Breast epithelium (tissue), 4 donors: ENCODE measurements at regions not wholly inside any gene's neighbourhood (a gene's known extent, or its start where the extent isn't known, plus 50 kb on each side); places are given as distances from the start of the nearest gene placed in this dataset.

Source experiments
- DNase-seq, 2 donors: peaks; one replicate each; pipeline ENCODE4 v3.0.0-alpha.2; 2019; ENCODE audit warnings: low spot score in 2 of 2
- H3K27ac ChIP-seq, 2 donors: fragments of 200-600 bp; sonication (generic) in 1 of 2; one replicate each; pipeline ENCODE4 v1.5.1; 2016 to 2019; ENCODE audit warnings: mild to moderate bottlenecking in 1 of 2
- H3K27me3 ChIP-seq, 2 donors: fragments of 200-600 bp; sonication (generic) in 1 of 2; one replicate each; pipeline versions ENCODE4 v1.5.1 to v1.6.0; 2017 to 2019; ENCODE audit warnings: control low read depth in 1 of 2, mild to moderate bottlenecking in 1 of 2
- H3K36me3 ChIP-seq: fragments of 200-600 bp; one replicate; pipeline ENCODE4 v1.5.1; 2019
- H3K4me1 ChIP-seq, 2 donors: fragments of 200-600 bp; sonication (generic); one replicate each; pipeline ENCODE4 v1.5.1; 2016 to 2019; ENCODE audit warnings: control low read depth in 1 of 2
- H3K4me3 ChIP-seq, 3 donors: fragments of 200-600 bp; sonication (generic); 1 replicate in 2 of 3; 2 replicates in 1 of 3; pipeline ENCODE4 v1.5.1; 2016 to 2019; ENCODE audit warnings: mild to moderate bottlenecking in 3 of 3, moderate library complexity in 2 of 3
- H3K9me3 ChIP-seq, 2 donors: fragments of 200-600 bp; sonication (generic) in 1 of 2; one replicate each; pipeline ENCODE4 v1.5.1; 2016 to 2019; ENCODE audit warnings: control low read depth in 1 of 2
- POLR2A ChIP-seq: fragments of 450-650 bp; IDR thresholded peaks from one replicate; pipeline ENCODE4 v1.6.1; 2016; ENCODE audit warnings: antibody characterized with exemption, mild to moderate bottlenecking, moderate library complexity
- POLR2AphosphoS5 ChIP-seq, 3 donors: sonication (generic); formaldehyde crosslinking; IDR thresholded peaks; one replicate each; pipeline ENCODE4 v1.6.1; 2017; ENCODE audit warnings: antibody characterized with exemption in 3 of 3
- intact Hi-C: fragments of 100-400 bp; cut with DNase I; formaldehyde crosslinking; loops from one replicate; pipeline ENCODE4 v1.15.1; 2023; ENCODE audit warnings: low total_unique reads
- TF ChIP-seq, protein P1 (sequence below), 3 donors: fragments of 450-650 bp; IDR thresholded peaks; one replicate each; pipeline ENCODE4 v1.5.1; 2016 to 2017; ENCODE audit warnings: antibody characterized with exemption in 3 of 3, mild to moderate bottlenecking in 3 of 3, moderate library complexity in 3 of 3

DNA sequence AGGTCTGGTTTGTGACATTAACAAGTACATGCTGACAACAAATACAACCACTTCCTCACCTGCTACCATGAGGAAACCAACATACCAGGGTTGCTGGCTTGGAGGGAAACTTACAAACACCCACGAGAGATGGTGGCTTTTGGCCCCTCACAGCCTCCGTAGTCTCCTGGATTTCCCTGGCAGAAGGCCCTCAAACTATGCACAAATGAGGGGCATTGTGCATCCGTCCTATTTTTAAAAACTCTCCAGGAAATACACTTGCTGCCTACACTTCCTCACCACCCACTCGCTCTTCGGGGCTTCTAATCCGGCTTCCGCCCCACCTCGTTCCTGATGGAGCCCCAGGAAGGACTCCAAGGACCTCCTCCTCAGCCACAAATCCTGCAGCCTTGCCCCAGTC lies 355.0 kb upstream of the GATB start:
- intact Hi-C loops: no loop called here
- peak overlapping the region in 1 of 3 donors; percentile 28 for H3K4me3 ChIP-seq
- no peak for TF ChIP-seq POLR2AphosphoS5 (IDR thresholded peaks at IDR 0.05)
- TF ChIP-seq, protein P1, sequence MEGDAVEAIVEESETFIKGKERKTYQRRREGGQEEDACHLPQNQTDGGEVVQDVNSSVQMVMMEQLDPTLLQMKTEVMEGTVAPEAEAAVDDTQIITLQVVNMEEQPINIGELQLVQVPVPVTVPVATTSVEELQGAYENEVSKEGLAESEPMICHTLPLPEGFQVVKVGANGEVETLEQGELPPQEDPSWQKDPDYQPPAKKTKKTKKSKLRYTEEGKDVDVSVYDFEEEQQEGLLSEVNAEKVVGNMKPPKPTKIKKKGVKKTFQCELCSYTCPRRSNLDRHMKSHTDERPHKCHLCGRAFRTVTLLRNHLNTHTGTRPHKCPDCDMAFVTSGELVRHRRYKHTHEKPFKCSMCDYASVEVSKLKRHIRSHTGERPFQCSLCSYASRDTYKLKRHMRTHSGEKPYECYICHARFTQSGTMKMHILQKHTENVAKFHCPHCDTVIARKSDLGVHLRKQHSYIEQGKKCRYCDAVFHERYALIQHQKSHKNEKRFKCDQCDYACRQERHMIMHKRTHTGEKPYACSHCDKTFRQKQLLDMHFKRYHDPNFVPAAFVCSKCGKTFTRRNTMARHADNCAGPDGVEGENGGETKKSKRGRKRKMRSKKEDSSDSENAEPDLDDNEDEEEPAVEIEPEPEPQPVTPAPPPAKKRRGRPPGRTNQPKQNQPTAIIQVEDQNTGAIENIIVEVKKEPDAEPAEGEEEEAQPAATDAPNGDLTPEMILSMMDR (IDR thresholded peaks at IDR 0.05): no peak
- no peaks in the 10 kb centered on the region for H3K27me3 ChIP-seq
- DNase-seq: no peak
- no peaks in the 10 kb centered on the region for H3K9me3 ChIP-seq
- H3K4me1 ChIP-seq: no peaks in the 10 kb centered on the region
- H3K36me3 ChIP-seq: no peaks in the 10 kb centered on the region
- no peak overlapping the region for H3K27ac ChIP-seq

DNA sequence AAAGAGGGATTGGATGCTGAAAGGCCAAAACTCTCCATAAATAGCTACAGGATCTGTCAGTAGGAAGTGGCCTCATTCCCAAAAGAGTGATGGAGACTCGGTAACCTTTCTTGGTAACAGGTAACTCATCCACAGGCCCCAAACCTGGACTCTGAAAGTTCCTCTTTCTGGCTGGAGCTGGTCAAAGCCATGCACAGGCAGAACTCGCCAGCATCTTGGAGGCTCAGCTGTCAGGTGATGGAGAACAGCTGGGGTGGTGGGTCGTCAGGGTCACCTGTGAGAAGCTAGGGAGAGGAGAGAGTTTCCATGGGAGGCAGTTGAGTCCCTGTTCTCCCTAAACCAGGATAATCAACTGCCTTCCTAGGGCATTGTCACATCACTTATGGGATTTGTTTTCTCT lies 354.3 kb upstream of the GATB start:
- intact Hi-C loops: no loop called here
- no peaks in the 10 kb centered on the region for H3K27me3 ChIP-seq
- no peaks in the 10 kb centered on the region for H3K36me3 ChIP-seq
- H3K4me3 ChIP-seq: no peak overlapping the region
- no peak for DNase-seq
- no peaks in the 10 kb centered on the region for H3K4me1 ChIP-seq
- no peaks in the 10 kb centered on the region for H3K9me3 ChIP-seq
- H3K27ac ChIP-seq: no peak overlapping the region
- TF ChIP-seq, protein P1 (IDR thresholded peaks at IDR 0.05): no peak
- no peak for TF ChIP-seq POLR2AphosphoS5 (IDR thresholded peaks at IDR 0.05)
- TF ChIP-seq POLR2A: no peak

DNA sequence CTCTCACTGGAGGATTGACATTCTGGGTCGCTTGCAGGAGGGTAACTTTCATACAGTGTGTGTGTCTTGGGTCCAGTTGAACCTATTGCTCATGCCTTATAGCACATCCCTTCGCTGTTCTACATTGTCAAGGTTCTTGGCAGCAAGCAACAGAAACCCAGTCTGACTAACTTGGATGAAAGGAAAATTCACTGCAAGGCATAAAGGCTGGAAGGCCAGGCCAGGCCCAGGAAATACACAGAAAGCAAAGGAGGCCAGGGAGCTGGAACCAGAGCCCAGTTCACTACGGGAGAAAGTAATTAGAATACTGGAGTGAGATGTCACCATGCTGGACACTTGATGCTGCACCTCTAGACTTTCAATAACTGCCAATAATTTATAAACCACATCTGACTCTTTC lies 353.8 kb upstream of the GATB start:
- TF ChIP-seq POLR2AphosphoS5 (IDR thresholded peaks at IDR 0.05): no peak
- no peak overlapping the region for H3K27ac ChIP-seq
- no peaks in the 10 kb centered on the region for H3K4me1 ChIP-seq

DNA sequence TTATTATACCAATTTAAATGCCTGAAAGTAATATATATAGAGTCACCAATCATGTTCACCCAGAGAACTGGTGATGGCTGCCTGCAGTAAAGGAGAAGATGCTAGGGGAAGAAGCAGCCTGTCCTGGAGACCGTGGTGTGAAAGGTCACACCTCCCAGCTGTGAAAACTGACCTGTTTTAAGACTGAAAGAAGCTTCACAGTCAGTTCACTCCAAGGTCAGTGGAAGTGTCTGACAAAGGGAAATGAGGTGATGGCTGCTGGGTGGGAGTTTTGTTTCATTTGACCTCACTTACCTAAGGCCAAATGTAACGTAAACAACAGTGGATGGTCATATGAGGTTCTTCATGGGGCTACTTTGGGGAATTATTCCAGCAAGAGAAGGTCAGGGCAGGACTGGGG lies 352.1 kb upstream of the GATB start:
- TF ChIP-seq POLR2A (no peak), POLR2AphosphoS5 (IDR thresholded peaks at IDR 0.05) (no peak)
- TF ChIP-seq, protein P1 (IDR thresholded peaks at IDR 0.05): no peak
- no peak for DNase-seq
- no peak overlapping the region for H3K4me3 ChIP-seq
- no peaks in the 10 kb centered on the region for H3K9me3 ChIP-seq
- no peaks in the 10 kb centered on the region for H3K36me3 ChIP-seq
- intact Hi-C loops: no loop called here
- no peaks in the 10 kb centered on the region for H3K4me1 ChIP-seq
- no peaks in the 10 kb centered on the region for H3K27me3 ChIP-seq
- H3K27ac ChIP-seq: no peak overlapping the region

More for the DNA sequence above, 353.8 kb upstream of the GATB start:
- no peaks in the 10 kb centered on the region for H3K36me3 ChIP-seq
- H3K4me3 ChIP-seq: no peak overlapping the region
- DNase-seq: no peak
- no peaks in the 10 kb centered on the region for H3K9me3 ChIP-seq
- intact Hi-C loops: no loop called here
- no peaks in the 10 kb centered on the region for H3K27me3 ChIP-seq

DNA sequence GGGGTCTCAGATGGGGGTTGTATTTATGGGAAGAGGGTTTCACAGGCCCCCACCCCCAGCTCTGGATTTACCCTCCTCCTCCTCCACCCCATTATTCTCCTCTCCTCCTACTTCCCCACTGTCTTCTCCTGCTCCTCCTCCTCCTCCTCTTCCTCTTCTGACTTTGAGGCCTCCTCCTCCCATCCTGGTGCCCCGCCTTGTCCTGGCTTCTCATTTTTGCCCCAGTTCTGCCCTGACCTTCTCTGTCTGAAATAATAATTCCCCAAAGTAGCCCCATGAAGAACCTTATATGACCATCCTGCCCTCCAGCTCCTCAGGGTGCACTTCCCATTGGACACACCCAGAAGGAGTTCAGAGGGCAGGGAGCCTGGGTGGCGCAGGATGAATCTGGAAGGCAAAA lies 351.4 kb upstream of the GATB start:
- TF ChIP-seq, protein P1 (IDR thresholded peaks at IDR 0.05): no peak
- TF ChIP-seq POLR2AphosphoS5 (IDR thresholded peaks at IDR 0.05) (no peak), POLR2A (no peak)

DNA sequence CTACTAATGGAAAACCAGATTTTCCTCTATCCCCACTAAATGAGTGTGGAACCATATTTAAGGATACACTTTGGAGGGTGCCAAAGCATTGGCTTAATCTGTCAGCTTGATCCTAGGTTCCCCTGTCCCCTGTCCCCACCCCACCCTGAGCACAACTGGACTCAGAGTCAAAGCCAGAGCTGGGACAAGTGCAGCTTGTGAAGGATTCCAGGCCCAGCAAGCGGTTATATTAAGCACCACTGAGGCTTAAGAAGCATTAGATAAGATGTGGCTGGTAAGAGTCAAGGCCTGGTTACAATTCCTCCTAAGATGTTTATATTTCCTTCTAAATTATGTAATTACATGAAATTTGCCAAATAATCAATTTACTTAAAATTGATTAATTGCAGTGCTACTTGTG lies 350.0 kb upstream of the GATB start:
- DNase-seq: no peak
- no peaks in the 10 kb centered on the region for H3K9me3 ChIP-seq
- H3K27me3 ChIP-seq: no peaks in the 10 kb centered on the region
- H3K27ac ChIP-seq: no peak overlapping the region
- TF ChIP-seq POLR2A (no peak), POLR2AphosphoS5 (IDR thresholded peaks at IDR 0.05) (no peak)
- TF ChIP-seq, protein P1 (IDR thresholded peaks at IDR 0.05): no peak
- H3K4me1 ChIP-seq: no peaks in the 10 kb centered on the region
- H3K4me3 ChIP-seq: no peak overlapping the region
- intact Hi-C loops: no loop called here
- H3K36me3 ChIP-seq: no peaks in the 10 kb centered on the region

More for the DNA sequence above, 351.4 kb upstream of the GATB start:
- Histone ChIP-seq H3K4me1 (no peaks in the 10 kb centered on the region), H3K36me3 (no peaks in the 10 kb centered on the region), H3K4me3 (no peak overlapping the region), H3K9me3 (no peaks in the 10 kb centered on the region), H3K27ac (no peak overlapping the region), H3K27me3 (no peaks in the 10 kb centered on the region)
- intact Hi-C loops: no loop called here
- no peak for DNase-seq
